H54 (cell line): ENCODE measurements at regions not wholly inside any gene's neighbourhood (a gene's known extent, or its start where the extent isn't known, plus 50 kb on each side); places are given as distances from the start of the nearest gene placed in this dataset.
"Not testable (repeated sequence)": the region's sequence is repeated elsewhere in the genome, so short reads cannot be mapped to it uniquely, and the experiment has no call there.

ENCODE experiments used
- DNase-seq: peaks from one replicate; pipeline ENCODE4 v3.0.0; 2011; ENCODE audit warnings: low spot score, mixed read lengths; ENCODE audit not compliant: insufficient read length
- FAIRE-seq: peaks from 3 replicates; lab custom pipeline; 2011; peaks lifted over from hg19 to GRCh38; lab: Jason Lieb, UNC
- POLR2A ChIP-seq: IDR thresholded peaks from 2 replicates; pipeline ENCODE4 v1.6.1; 2011; ENCODE audit warnings: low read depth, mild to moderate bottlenecking, low read length

- no peak for DNase-seq
- no peak for TF ChIP-seq POLR2A
- no peak for FAIRE-seq
These were observed 439.0 kb upstream of the PTGER4 start for GRCh38 chr5:40240671-40241070.

GRCh38 chr5:40240111-40240510 is 439.6 kb upstream of the PTGER4 start:
- DNase-seq: no peak
- FAIRE-seq: peak; percentile 50
- TF ChIP-seq POLR2A: no peak

GRCh38 chr5:40238066-40238745 is 441.5 kb upstream of the PTGER4 start:
- TF ChIP-seq POLR2A: no peak
- peak; percentile 62 for FAIRE-seq
- no peak for DNase-seq

GRCh38 chr5:40235471-40236400 is 444.0 kb upstream of the PTGER4 start:
- no peak for TF ChIP-seq POLR2A
- no peak for DNase-seq
- peak; percentile 15 for FAIRE-seq

GRCh38 chr5:40233268-40233667 is 446.4 kb upstream of the PTGER4 start:
- peak; percentile 90 for FAIRE-seq
- TF ChIP-seq POLR2A: no peak
- DNase-seq: no peak

- DNase-seq (no peak), FAIRE-seq (no peak)
- TF ChIP-seq POLR2A: no peak
These were observed 451.8 kb upstream of the PTGER4 start for GRCh38 chr5:40227931-40228330.

- TF ChIP-seq POLR2A: no peak
- FAIRE-seq (no peak), DNase-seq (no peak)
These were observed 452.3 kb upstream of the PTGER4 start for GRCh38 chr5:40227366-40227765.

GRCh38 chr5:40226906-40227305 is 452.8 kb upstream of the PTGER4 start:
- no peak for FAIRE-seq
- no peak for TF ChIP-seq POLR2A
- DNase-seq: no peak

GRCh38 chr5:40225147-40225546 is 454.6 kb upstream of the PTGER4 start:
- not testable (repeated sequence) for FAIRE-seq

GRCh38 chr5:40224421-40224820 is 455.3 kb upstream of the PTGER4 start:
- DNase-seq: peak; percentile 13
- no peak for TF ChIP-seq POLR2A
- no peak for FAIRE-seq

More at GRCh38 chr5:40225147-40225546, 454.6 kb upstream of the PTGER4 start:
- DNase-seq: not testable (repeated sequence)

- peak; percentile 99 for FAIRE-seq
- no peak for TF ChIP-seq POLR2A
- peak; percentile 26 for DNase-seq
These were observed 455.8 kb upstream of the PTGER4 start for GRCh38 chr5:40223884-40224402.

GRCh38 chr5:40221796-40222195 is 457.9 kb upstream of the PTGER4 start:
- peak; percentile 95 for FAIRE-seq
- peak; percentile 33 for DNase-seq
- no peak for TF ChIP-seq POLR2A

GRCh38 chr5:40221255-40221654 is 458.5 kb upstream of the PTGER4 start:
- no peak for TF ChIP-seq POLR2A
- DNase-seq (no peak), FAIRE-seq (peak; percentile 41)

- no peak for DNase-seq
- no peak for TF ChIP-seq POLR2A
- no peak for FAIRE-seq
These were observed 459.5 kb upstream of the PTGER4 start for GRCh38 chr5:40220260-40220659.

- FAIRE-seq: no peak
These were observed 462.2 kb upstream of the PTGER4 start for GRCh38 chr5:40217553-40217952.

More at GRCh38 chr5:40217553-40217952, 462.2 kb upstream of the PTGER4 start:
- TF ChIP-seq POLR2A: no peak
- DNase-seq: no peak
